GM12872 (cell line): ENCODE measurements at regions not wholly inside any gene's neighbourhood (a gene's known extent, or its start where the extent isn't known, plus 50 kb on each side); places are given as distances from the start of the nearest gene placed in this dataset.
A peak's percentile ranks its signal among the peaks of the same experiment; 100 is the strongest.

Source experiments
- TF ChIP-seq, protein P1 (sequence below): IDR thresholded peaks from 3 replicates; pipeline ENCODE4 v1.5.1; 2011; ENCODE audit warnings: low read depth, mild to moderate bottlenecking, low read length, moderate library complexity; ENCODE audit not compliant: insufficient read depth

DNA sequence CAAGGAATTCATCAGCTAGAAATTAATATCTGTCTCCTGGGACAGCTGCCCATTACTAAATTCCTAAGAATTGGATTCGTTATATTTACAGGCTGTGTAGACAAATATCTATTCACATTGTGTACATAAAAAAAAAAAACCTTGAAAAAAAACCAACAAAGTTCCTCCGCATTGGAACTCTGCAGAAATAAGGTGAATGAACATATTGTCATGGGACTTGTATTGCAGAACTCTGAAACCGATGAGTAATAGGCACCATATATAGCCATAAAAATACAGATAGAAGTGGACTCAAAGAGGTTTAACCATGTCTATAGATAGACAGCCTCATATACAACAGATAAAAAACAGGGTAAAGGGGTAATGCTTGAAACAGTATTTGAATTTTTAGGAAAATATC, 909.9 kb upstream of the CHAC2 start:
- TF ChIP-seq, protein P1, sequence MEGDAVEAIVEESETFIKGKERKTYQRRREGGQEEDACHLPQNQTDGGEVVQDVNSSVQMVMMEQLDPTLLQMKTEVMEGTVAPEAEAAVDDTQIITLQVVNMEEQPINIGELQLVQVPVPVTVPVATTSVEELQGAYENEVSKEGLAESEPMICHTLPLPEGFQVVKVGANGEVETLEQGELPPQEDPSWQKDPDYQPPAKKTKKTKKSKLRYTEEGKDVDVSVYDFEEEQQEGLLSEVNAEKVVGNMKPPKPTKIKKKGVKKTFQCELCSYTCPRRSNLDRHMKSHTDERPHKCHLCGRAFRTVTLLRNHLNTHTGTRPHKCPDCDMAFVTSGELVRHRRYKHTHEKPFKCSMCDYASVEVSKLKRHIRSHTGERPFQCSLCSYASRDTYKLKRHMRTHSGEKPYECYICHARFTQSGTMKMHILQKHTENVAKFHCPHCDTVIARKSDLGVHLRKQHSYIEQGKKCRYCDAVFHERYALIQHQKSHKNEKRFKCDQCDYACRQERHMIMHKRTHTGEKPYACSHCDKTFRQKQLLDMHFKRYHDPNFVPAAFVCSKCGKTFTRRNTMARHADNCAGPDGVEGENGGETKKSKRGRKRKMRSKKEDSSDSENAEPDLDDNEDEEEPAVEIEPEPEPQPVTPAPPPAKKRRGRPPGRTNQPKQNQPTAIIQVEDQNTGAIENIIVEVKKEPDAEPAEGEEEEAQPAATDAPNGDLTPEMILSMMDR, result no peak

DNA sequence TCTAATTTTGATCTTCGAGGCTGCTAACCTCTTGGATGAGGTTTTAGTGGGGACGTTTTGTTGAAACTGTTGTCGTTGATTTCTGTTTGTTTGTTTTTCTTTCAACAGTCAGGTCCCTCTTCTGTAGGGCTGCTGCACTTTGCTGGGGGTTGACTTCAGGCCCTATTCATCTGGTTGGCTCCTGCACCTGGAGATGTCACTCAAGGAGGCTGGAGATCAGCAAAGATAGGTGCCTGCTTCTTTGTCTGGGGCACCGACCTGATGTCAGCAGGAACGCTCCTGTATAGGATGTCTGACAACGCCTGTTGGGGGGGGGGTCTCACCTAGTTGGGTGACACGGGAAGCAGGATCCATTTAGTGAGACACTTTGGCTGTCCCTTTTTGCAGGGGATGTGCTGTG, 915.6 kb upstream of the CHAC2 start:
- TF ChIP-seq, protein P1, result no peak

DNA sequence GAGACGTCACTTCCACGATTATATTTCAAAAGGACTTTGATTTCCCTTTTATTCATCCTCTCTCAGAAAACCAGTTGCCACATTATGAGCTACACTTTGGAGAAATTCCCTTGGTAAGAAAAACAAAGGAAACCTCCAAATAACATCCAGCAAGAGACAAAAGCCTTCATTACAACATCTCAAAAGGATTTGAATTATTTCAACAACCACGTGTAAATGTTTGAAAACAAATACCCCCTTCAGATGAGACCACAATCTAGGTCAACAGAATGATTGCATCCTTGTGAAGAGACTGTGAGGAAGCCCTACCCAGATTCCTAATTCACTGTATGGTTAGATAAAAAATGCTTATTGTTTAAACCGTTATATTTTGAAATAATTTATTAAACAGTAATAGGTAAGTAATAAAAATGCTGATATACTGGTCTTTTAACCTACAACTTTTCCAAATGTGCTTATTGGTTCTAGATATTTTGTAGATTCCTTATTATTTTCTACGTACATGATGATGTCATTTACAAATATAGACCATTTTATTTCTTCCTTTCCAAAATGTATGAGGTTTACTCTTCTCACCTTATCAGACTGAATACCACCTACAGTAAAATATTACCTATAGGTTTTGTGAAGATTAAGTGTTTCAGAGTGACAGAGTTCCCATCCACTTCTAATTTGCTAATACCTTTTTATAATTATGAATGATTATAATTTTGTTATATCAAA, 922.7 kb upstream of the CHAC2 start:
- TF ChIP-seq, protein P1, result no peak

DNA sequence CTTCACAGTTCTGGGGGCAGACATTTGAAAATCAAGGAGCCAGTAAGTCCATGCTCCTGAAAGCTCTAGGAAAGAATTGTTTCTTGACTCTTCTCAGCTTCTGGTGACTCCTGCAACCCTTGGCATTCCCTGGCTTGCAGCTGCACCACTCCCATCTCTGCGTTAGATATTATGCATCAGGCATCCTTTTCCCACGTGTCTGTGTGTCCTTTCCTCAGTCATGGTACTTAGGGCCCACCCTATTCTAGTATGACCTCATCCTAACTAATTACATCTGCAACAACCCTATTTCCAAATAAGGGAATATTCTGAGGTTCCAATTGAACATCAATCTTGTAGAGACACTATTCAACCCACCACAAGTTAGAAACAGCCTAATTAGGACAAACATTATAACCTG, 931.7 kb upstream of the CHAC2 start:
- TF ChIP-seq, protein P1, result no peak

DNA sequence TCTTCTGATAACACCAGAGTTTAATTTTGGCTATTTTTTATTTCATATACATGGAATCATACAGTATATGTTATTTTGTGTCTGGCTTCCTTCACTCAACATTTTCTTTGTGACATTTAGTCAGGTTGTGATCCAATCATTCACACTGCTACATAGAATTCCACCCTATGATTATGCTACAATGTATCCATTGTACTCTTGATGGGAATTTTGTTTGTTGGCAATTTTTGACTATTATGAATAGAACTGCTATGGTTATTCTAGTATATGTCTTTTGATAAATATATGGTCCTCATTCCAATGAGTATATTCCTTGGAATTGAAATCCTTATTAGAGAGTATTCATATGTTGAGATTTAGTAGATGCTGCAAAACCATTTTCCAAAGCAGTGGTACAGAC, 936.4 kb upstream of the CHAC2 start:
- TF ChIP-seq, protein P1, result no peak

DNA sequence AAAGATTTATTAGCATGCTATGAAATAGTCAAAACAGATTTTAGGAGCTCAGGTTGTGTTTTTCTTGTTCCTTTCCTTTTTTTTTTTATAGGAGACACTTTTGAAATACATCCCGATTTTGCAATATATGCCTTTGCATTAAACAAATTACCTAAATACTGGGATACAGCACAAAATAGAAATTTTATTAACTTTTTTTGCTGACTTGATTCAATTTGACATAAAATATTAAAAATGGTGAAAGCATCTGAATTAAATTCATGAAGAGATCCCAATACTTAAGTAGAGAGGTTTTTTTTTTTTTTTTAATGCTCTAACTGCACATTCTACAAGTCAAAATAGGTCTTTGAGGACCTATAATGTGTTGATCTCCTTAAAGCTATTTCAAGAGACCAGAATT, 939.5 kb upstream of the CHAC2 start:
- TF ChIP-seq, protein P1, result no peak

DNA sequence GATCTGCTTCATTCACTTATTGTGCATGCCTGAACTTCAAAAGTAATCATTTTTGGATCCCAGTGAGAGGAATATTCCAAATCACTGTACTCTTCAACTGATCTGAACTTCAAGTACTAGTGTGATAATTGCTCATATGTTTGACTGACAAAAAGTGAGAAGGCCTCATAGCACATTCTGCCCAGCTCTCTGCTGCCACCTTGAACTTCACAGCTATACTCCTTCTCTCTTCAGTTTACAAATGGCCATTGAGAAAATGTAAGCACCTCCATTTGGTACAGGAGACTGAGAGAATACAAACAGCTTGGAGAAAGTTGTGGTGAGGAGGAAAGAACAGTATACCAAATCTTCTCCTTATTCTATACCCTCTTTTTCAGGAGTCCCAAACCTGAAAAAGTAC, 946.0 kb upstream of the CHAC2 start:
- TF ChIP-seq, protein P1, result 0 out of 3 replicates have a peak, but pooled peaks have one; percentile 23
